HUES48 (cell line): ENCODE measurements at regions not wholly inside any gene's neighbourhood (a gene's known extent, or its start where the extent isn't known, plus 50 kb on each side); places are given as distances from the start of the nearest gene placed in this dataset.
A peak's percentile ranks its signal among the peaks of the same experiment; 100 is the strongest.

Experiments used
- H3K27ac ChIP-seq: one replicate; pipeline ENCODE4 v1.7.0; 2013; ENCODE audit warnings: low read depth, low read length, inconsistent platforms
- H3K27me3 ChIP-seq: 2 replicates; pipeline ENCODE4 v1.6.1; 2013; ENCODE audit warnings: mild to moderate bottlenecking, low read length; ENCODE audit not compliant: control insufficient read depth, insufficient read depth
- H3K36me3 ChIP-seq: 2 replicates; pipeline ENCODE4 v1.6.1; 2013; ENCODE audit warnings: low read length; ENCODE audit not compliant: control insufficient read depth, insufficient read depth
- H3K4me1 ChIP-seq: 2 replicates; pipeline ENCODE4 v1.6.1; 2013; ENCODE audit warnings: mild to moderate bottlenecking, low read length; ENCODE audit not compliant: control insufficient read depth, insufficient read depth
- H3K4me3 ChIP-seq: 2 replicates; pipeline ENCODE4 v1.5.1; 2013; ENCODE audit warnings: mild to moderate bottlenecking, low read depth, low read length
- H3K9ac ChIP-seq: 2 replicates; pipeline ENCODE4 v1.6.1; 2013; ENCODE audit warnings: mild to moderate bottlenecking, low read depth, low read length, moderate library complexity
- H3K9me3 ChIP-seq: 2 replicates; pipeline ENCODE4 v1.6.1; 2013; ENCODE audit warnings: low read length; ENCODE audit not compliant: control insufficient read depth, insufficient read depth

DNA sequence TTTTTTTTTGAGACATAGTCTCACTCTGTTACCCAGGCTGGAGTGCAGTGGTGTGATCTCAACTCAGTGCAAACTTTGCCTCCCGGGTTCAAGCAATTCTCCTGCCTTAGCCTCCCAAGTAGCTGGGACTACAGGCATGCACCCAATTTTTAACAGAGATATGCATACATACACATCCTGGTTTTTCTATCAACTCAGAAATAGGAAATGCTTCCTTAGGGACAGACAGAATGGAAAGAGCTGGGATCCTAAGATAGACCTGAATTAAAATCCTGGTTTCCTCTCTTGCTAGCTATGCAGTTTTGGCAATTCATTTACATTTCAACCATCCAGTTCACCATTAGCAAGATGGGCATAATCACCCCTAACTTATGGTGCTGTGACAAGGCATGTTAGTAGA is 347.5 kb downstream of the GPAM start:
- no peak overlapping the region for H3K27ac ChIP-seq
- no peak overlapping the region for H3K9ac ChIP-seq
- no peak overlapping the region for H3K4me3 ChIP-seq
- H3K27me3 ChIP-seq, result no peaks in the 10 kb centered on the region
- no peaks in the 10 kb centered on the region for H3K9me3 ChIP-seq
- peaks cover 27% of the 10 kb centered on the region for H3K4me1 ChIP-seq
- H3K36me3 ChIP-seq, result no peaks in the 10 kb centered on the region

DNA sequence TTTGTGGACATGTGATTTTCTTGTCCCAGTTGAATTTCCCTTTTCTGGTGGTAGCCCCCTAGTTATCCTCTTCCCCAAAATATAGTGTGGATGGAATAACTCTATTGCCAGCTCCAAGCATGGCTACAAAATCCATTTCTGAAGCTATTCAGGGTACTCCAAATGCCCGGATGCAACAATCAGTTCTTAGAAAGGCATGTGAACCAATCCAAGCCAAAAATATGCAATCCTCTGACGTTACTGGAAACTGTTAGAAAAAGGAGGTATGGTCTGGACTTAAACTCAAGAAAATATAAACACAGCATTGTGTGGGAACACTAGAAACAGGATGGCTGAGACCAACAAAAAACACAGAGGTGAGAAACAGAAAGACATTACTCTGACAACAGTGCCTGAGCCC is 347.0 kb downstream of the GPAM start:
- Histone ChIP-seq H3K9me3 (no peaks in the 10 kb centered on the region), H3K4me1 (peaks cover 27% of the 10 kb centered on the region), H3K4me3 (no peak overlapping the region), H3K9ac (no peak overlapping the region), H3K27ac (no peak overlapping the region), H3K36me3 (no peaks in the 10 kb centered on the region), H3K27me3 (no peaks in the 10 kb centered on the region)

DNA sequence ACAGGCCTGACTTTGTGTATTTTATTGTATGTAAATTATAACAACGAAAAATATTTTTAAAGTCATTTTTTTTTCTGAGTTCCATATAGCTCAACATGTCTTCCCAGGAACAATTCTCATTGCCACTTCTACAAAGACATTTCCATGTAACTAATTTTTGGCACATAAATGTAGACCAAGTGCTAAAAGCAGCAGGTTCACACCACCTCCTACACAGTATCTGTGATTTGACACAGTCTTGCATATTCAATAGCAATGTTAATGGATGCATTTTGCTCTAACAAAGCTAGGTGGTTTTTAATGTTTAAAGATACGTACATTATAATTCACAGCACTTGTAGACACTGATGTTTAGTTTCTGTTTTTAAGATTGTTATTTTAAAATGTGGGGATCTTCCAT is 346.5 kb downstream of the GPAM start:
- no peak overlapping the region for H3K9ac ChIP-seq
- H3K4me1 ChIP-seq, result peaks cover 27% of the 10 kb centered on the region
- H3K36me3 ChIP-seq, result no peaks in the 10 kb centered on the region
- no peak overlapping the region for H3K27ac ChIP-seq
- no peaks in the 10 kb centered on the region for H3K27me3 ChIP-seq
- no peaks in the 10 kb centered on the region for H3K9me3 ChIP-seq
- no peak overlapping the region for H3K4me3 ChIP-seq

DNA sequence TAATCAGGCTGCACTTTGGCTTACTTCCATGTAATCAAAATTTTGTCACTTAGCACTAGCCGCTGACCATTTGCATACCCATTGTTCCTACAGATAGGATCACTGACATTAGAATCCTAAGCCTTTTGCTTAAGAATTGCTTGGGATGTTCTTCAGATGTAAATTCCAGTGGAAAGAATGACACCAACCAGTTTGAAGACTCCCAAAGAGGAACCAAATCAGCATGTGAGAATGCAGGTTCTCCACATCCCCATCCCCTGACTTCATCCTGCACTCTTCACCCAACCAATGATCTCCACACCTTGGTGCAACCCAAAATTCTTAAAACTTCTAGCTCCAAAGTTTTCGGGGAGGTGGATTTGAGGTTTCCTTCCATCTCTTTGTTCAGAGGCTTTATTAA is 345.6 kb downstream of the GPAM start:
- Histone ChIP-seq H3K27me3 (no peaks in the 10 kb centered on the region), H3K9ac (no peak overlapping the region), H3K27ac (peak overlapping the region; percentile 50), H3K4me1 (peaks cover 27% of the 10 kb centered on the region), H3K36me3 (no peaks in the 10 kb centered on the region), H3K4me3 (no peak overlapping the region), H3K9me3 (no peaks in the 10 kb centered on the region)

DNA sequence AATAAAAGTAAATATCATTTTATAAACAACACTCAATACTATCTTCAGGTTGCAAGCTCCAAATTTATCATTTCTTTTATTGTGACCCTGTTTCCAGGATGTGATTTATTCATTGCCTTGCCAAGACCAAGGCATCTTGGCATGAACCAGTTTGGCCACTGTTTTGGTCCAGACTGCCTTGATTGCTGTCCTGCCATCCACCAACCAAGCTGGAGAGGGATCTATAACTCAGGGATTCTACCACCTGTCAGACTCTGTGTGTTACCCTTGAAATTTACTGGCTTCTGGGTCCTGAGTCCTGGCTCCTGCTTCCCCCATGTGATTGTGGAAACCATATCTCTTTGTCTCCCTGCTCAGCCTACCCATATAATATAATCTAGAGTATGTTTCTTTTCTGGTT is 343.0 kb downstream of the GPAM start:
- H3K4me1 ChIP-seq, result peaks cover 27% of the 10 kb centered on the region
- H3K36me3 ChIP-seq, result no peaks in the 10 kb centered on the region
- H3K4me3 ChIP-seq, result no peak overlapping the region
- no peak overlapping the region for H3K9ac ChIP-seq
- H3K27ac ChIP-seq, result no peak overlapping the region
- H3K27me3 ChIP-seq, result no peaks in the 10 kb centered on the region
- no peaks in the 10 kb centered on the region for H3K9me3 ChIP-seq

DNA sequence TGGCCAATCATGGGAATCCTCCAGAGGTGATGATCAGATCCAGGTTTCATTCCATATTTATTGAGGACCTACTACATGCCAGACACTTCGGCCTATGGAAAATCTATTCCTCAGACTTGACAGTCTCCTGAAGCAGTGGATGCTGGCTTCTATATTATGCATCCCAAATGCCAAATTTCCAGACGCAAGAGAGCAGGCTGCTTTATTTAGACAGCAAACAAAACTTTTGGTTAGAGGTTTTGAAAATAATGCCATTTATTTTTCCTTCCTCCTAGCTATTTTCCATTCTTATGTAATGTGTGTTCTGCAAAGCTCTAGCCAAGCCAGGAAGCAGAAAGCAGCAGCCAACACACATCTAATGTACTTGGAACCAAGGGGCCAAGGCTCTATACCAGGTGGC is 330.8 kb downstream of the GPAM start:
- Histone ChIP-seq H3K27ac (no peak overlapping the region), H3K27me3 (no peaks in the 10 kb centered on the region), H3K36me3 (no peaks in the 10 kb centered on the region), H3K9ac (no peak overlapping the region), H3K4me1 (no peaks in the 10 kb centered on the region), H3K4me3 (no peak overlapping the region), H3K9me3 (no peaks in the 10 kb centered on the region)

DNA sequence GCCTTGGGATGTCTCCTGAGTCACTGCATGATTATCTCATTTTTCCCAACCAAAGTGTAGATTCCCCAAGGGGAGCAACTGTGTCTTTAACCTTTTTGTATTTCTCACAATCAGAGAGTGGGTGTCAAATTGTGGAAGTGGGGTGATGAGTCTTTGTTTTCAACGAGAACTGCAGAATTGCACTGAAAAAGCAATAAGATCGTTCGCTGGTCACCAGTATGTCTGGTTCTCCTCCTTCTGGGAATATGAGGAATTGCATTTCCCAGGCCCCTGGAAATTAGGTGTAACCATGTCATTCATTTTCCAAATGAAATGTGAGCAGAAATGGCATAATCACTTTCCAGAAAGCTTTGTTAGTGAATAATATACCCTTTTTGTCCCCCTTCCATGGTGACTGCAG is 326.9 kb downstream of the GPAM start:
- H3K36me3 ChIP-seq, result no peaks in the 10 kb centered on the region
- no peak overlapping the region for H3K27ac ChIP-seq
- no peaks in the 10 kb centered on the region for H3K27me3 ChIP-seq
- H3K9me3 ChIP-seq, result no peaks in the 10 kb centered on the region
- no peak overlapping the region for H3K9ac ChIP-seq
- no peaks in the 10 kb centered on the region for H3K4me1 ChIP-seq
- H3K4me3 ChIP-seq, result no peak overlapping the region

DNA sequence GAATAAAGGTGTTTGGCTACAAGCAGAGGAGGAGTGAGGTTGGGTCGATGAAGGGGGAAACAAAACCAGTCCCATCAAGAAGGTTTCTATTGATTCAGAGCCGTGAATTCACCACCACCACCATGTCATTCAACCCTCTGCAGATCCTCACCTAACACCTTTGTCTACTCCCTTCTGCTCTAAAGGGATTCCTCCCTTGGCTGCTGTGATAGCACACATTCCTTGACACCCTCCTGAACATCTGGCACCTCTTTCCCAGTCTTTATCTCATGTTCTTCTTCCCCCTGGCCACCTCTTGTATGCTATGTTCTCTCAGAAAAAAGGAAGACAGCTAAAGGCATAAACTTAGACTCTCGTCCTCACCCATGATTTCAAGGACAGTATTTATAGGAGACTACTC is 318.0 kb downstream of the GPAM start:
- H3K9me3 ChIP-seq, result no peaks in the 10 kb centered on the region
- no peaks in the 10 kb centered on the region for H3K36me3 ChIP-seq
- no peak overlapping the region for H3K9ac ChIP-seq
- H3K4me1 ChIP-seq, result peaks cover 5% of the 10 kb centered on the region
- H3K4me3 ChIP-seq, result no peak overlapping the region
- H3K27me3 ChIP-seq, result no peaks in the 10 kb centered on the region
- no peak overlapping the region for H3K27ac ChIP-seq

DNA sequence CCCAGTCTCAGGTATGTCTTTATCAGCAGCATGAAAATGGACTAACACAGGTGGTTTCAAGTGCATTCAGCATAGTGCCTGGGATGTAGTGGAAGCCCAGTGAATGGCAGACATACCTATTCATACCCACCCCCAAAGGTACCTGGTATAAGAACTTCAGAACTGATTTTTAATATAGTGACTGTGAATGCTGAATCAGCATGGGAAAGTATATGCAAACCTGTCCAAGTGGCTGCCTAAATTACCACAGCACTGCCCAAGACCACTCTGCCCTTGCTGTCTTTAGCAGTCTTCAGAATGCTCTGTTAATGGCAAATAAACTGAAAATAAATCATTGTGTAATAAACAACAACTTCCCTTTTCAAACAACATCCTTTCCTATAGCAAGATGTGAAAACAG is 312.1 kb downstream of the GPAM start:
- Histone ChIP-seq H3K9ac (no peak overlapping the region), H3K9me3 (no peaks in the 10 kb centered on the region), H3K36me3 (no peaks in the 10 kb centered on the region), H3K27me3 (no peaks in the 10 kb centered on the region), H3K4me1 (no peaks in the 10 kb centered on the region), H3K4me3 (no peak overlapping the region), H3K27ac (no peak overlapping the region)

DNA sequence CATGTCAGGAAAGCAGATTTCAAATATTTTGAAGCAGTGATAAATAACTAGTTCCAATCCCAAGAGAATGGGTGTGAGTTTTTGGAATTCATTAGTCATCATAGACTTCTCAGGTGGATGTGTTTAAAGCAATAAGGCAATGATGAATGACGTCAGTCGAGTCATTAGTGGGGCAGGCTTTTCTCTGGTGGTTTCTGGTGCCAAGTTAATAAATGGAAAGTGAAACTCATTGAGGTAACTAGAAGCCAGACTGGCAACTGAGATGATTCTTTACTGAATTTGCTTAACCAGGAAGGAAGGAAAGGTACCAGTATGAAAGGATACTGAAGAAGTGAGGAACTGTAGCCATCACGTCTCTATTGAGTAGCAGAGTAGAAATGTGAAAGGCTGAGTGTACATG is 311.0 kb downstream of the GPAM start:
- Histone ChIP-seq H3K9me3 (no peaks in the 10 kb centered on the region), H3K27me3 (no peaks in the 10 kb centered on the region), H3K4me1 (peaks cover 7% of the 10 kb centered on the region), H3K9ac (no peak overlapping the region), H3K36me3 (no peaks in the 10 kb centered on the region), H3K4me3 (no peak overlapping the region), H3K27ac (no peak overlapping the region)

DNA sequence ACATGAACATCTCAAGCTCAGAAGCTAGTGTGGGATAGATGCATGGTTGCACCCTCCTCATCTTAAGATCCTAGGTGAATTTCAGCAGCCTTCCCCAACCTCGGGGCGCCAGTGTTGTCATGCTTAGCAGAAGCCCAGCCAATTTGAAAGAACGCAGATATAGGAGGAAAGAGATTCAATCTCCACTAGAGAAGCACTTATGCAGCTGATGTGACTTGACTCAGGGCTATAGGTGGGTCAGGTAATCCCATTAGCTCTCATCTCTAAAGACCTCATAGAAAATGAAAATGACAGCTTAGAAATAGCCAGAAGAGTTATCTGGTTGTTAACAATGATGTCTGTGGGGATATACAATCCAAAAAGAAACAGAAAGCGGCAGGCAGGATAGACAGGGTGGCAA is 310.5 kb downstream of the GPAM start:
- no peaks in the 10 kb centered on the region for H3K27me3 ChIP-seq
- H3K9ac ChIP-seq, result no peak overlapping the region
- H3K27ac ChIP-seq, result no peak overlapping the region
- no peak overlapping the region for H3K4me3 ChIP-seq
- no peaks in the 10 kb centered on the region for H3K36me3 ChIP-seq
- peaks cover 2% of the 10 kb centered on the region for H3K9me3 ChIP-seq
- peaks cover 11% of the 10 kb centered on the region for H3K4me1 ChIP-seq

DNA sequence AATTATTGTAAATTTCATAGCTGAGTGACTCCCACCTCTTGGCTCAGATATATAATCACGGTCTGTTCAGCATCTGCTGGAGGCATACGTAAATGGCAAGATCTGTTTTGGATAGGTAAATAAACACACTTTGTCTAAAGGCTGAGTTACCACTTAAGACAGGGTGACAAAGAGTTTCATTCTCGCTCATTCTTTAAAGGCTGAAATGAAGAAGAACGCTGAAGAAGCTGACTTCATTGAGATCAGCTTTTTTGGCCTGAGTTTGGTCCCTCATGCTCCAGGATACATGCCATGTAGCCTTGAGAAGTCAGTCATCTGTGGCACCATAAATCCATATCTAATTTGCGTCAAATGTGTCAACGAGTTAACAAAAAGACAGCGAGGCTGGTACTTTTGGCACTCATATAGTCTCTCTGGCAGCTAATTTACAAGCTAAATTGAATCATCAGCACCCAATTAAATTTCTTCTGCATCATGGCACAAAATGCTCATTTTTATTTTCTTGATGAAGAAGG is 309.9 kb downstream of the GPAM start:
- H3K4me1 ChIP-seq, result peaks cover 13% of the 10 kb centered on the region
- peaks cover 8% of the 10 kb centered on the region for H3K9me3 ChIP-seq
- no peaks in the 10 kb centered on the region for H3K27me3 ChIP-seq
- H3K27ac ChIP-seq, result no peak overlapping the region
- H3K4me3 ChIP-seq, result no peak overlapping the region
- no peaks in the 10 kb centered on the region for H3K36me3 ChIP-seq
- no peak overlapping the region for H3K9ac ChIP-seq
